Panc1 (cell line): ENCODE measurements at regions not wholly inside any gene's neighbourhood (a gene's known extent, or its start where the extent isn't known, plus 50 kb on each side); places are given as distances from the start of the nearest gene placed in this dataset.

ENCODE experiments used
- ATAC-seq: fragments of 200-7000 bp; cut with Tn5 transposase; 2 replicates; pipeline ENCODE4 v1.9.1; 2020; ENCODE audit warnings: mild to moderate bottlenecking, moderate library complexity
- BruUV-seq: library from RNA; stranded (reverse); fragments of 400-500 nt; replicated peaks from 2 replicates; lab custom pipeline; 2021; lab: Mats Ljungman, UMichigan
- CTCF ChIA-PET: fragments of 300-600 bp; sonication (Branson Sonifier 250); formaldehyde crosslinking; loops from one replicate; lab custom pipeline; 2022; ENCODE audit warnings: antibody characterized with exemption; lab: Charles Lee
- POLR2A ChIA-PET: fragments of 300-600 bp; sonication (Branson Sonifier 250); formaldehyde crosslinking; loops from one replicate; lab custom pipeline; 2022; ENCODE audit warnings: antibody characterized with exemption; lab: Charles Lee
- DNase-seq: peaks from one replicate; pipeline ENCODE4 v3.0.0-alpha.2; 2010; ENCODE audit warnings: low read depth, low spot score
- H3K27ac ChIP-seq: 2 replicates; pipeline ENCODE4 v1.5.1; 2011; ENCODE audit warnings: mild to moderate bottlenecking, low read length, inconsistent platforms
- H3K27me3 ChIP-seq: fragments of 200-500 bp; sonication (Bioruptor generic); 2 replicates; pipeline ENCODE4 v1.6.0; 2014; ENCODE audit warnings: low read length, inconsistent platforms; ENCODE audit not compliant: control insufficient read depth, insufficient read depth
- H3K36me3 ChIP-seq: fragments of 200-500 bp; sonication (Bioruptor generic); 2 replicates; pipeline ENCODE4 v1.5.1; 2014; ENCODE audit warnings: inconsistent platforms, mild to moderate bottlenecking, low read length, moderate library complexity; ENCODE audit not compliant: control insufficient read depth, insufficient read depth
- H3K4me1 ChIP-seq: 2 replicates; pipeline ENCODE4 v1.5.1; 2011; ENCODE audit warnings: inconsistent platforms, mild to moderate bottlenecking, low read length, moderate library complexity; ENCODE audit not compliant: control insufficient read depth, insufficient read depth
- H3K4me3 ChIP-seq, 2 experiments: 2 replicates each; pipeline ENCODE4 v1.5.1; 2011 to 2012; ENCODE audit warnings: low read depth in 2 of 2, low read length in 2 of 2, mild to moderate bottlenecking in 2 of 2, inconsistent platforms in 1 of 2, moderate library complexity in 1 of 2
- H3K9me3 ChIP-seq: fragments of 200-500 bp; sonication (Bioruptor generic); 2 replicates; pipeline ENCODE4 v1.5.1; 2014; ENCODE audit warnings: low read depth, mild to moderate bottlenecking, inconsistent platforms, low read length, moderate library complexity; ENCODE audit not compliant: control insufficient read depth, insufficient read depth
- POLR2AphosphoS5 ChIP-seq: IDR thresholded peaks from 2 replicates; pipeline ENCODE4 v1.6.1; 2012; ENCODE audit warnings: mild to moderate bottlenecking, low read depth, low read length, moderate library complexity
- SIN3A ChIP-seq: IDR thresholded peaks from 2 replicates; pipeline ENCODE4 v1.6.1; 2012; ENCODE audit warnings: low read depth, mild to moderate bottlenecking, low read length, moderate library complexity, borderline replicate concordance; ENCODE audit not compliant: insufficient read depth
- in situ Hi-C: cut with HindIII; loops from 2 replicates; pipeline ENCODE4 v1.10.0; 2016; ENCODE audit warnings: low sequenced_read_pairs, low pct_unique_long_range_greater_than_20kb
- intact Hi-C: fragments of 100-400 bp; cut with micrococcal nuclease; formaldehyde crosslinking; loops from one replicate; pipeline ENCODE4 v1.10.0; 2022; ENCODE audit not compliant: unreplicated experiment
- TF ChIP-seq, protein P1 (sequence below), 2 experiments: IDR thresholded peaks; 2 replicates each; pipeline ENCODE4 v1.6.1; 2011 to 2012; ENCODE audit warnings: low read depth in 2 of 2, control low read depth in 1 of 2, low read length in 1 of 2, mild to moderate bottlenecking in 1 of 2, moderate library complexity in 1 of 2; ENCODE audit not compliant: insufficient read depth in 1 of 2
- TF ChIP-seq, protein P2 (sequence below): fragments of 450-650 bp; IDR thresholded peaks from 2 replicates; pipeline ENCODE4 v1.5.1; 2017; ENCODE audit warnings: mild to moderate bottlenecking

DNA sequence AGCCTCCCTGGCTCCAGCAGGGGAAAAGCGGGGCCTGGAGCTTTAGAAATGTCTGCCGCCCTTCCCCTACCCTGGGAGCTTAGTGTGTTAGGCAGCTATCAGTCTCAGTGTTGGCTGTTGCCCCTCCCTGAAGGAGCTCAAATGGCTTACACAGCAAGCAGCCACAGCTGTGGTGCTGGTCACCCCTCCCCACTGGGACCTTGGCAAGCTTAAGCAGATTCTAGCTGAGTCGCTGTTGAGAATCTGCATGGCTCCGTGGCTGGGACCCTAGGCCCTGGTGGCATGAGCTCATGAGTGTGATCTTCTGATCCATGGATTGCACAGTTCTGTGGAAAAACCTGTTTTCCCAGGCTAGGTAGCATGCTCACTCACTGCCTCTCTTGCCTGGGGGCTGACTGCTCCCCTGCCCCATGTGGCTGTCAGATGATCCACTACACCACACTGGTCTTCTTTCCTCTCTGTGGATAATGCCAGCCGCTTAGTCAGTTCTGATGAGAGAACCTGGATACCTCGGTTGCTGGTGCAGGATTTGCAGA, 714.0 kb downstream of the MAFB start:
- Histone ChIP-seq H3K4me1 (no peaks in the 10 kb centered on the region), H3K27me3 (no peaks in the 10 kb centered on the region), H3K27ac (no peak overlapping the region), H3K4me3 (no peak overlapping the region), H3K36me3 (no peaks in the 10 kb centered on the region), H3K9me3 (no peaks in the 10 kb centered on the region)
- in situ Hi-C loops = no loop called here
- no peak for DNase-seq
- CTCF ChIA-PET = no interaction called here
- TF ChIP-seq, protein P1, sequence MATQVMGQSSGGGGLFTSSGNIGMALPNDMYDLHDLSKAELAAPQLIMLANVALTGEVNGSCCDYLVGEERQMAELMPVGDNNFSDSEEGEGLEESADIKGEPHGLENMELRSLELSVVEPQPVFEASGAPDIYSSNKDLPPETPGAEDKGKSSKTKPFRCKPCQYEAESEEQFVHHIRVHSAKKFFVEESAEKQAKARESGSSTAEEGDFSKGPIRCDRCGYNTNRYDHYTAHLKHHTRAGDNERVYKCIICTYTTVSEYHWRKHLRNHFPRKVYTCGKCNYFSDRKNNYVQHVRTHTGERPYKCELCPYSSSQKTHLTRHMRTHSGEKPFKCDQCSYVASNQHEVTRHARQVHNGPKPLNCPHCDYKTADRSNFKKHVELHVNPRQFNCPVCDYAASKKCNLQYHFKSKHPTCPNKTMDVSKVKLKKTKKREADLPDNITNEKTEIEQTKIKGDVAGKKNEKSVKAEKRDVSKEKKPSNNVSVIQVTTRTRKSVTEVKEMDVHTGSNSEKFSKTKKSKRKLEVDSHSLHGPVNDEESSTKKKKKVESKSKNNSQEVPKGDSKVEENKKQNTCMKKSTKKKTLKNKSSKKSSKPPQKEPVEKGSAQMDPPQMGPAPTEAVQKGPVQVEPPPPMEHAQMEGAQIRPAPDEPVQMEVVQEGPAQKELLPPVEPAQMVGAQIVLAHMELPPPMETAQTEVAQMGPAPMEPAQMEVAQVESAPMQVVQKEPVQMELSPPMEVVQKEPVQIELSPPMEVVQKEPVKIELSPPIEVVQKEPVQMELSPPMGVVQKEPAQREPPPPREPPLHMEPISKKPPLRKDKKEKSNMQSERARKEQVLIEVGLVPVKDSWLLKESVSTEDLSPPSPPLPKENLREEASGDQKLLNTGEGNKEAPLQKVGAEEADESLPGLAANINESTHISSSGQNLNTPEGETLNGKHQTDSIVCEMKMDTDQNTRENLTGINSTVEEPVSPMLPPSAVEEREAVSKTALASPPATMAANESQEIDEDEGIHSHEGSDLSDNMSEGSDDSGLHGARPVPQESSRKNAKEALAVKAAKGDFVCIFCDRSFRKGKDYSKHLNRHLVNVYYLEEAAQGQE (IDR thresholded peaks at IDR 0.05; ENCODE audit: insufficient read depth in 1 of 2, low read depth in 2 of 2, low read length in 1 of 2) = no peak
- TF ChIP-seq, protein P2, sequence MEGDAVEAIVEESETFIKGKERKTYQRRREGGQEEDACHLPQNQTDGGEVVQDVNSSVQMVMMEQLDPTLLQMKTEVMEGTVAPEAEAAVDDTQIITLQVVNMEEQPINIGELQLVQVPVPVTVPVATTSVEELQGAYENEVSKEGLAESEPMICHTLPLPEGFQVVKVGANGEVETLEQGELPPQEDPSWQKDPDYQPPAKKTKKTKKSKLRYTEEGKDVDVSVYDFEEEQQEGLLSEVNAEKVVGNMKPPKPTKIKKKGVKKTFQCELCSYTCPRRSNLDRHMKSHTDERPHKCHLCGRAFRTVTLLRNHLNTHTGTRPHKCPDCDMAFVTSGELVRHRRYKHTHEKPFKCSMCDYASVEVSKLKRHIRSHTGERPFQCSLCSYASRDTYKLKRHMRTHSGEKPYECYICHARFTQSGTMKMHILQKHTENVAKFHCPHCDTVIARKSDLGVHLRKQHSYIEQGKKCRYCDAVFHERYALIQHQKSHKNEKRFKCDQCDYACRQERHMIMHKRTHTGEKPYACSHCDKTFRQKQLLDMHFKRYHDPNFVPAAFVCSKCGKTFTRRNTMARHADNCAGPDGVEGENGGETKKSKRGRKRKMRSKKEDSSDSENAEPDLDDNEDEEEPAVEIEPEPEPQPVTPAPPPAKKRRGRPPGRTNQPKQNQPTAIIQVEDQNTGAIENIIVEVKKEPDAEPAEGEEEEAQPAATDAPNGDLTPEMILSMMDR = no peak
- TF ChIP-seq POLR2AphosphoS5 = no peak
- TF ChIP-seq SIN3A = no peak
- BruUV-seq = no TSS peak
- intact Hi-C loops = no loop called here
- POLR2A ChIA-PET = no interaction called here
- no peak for ATAC-seq

DNA sequence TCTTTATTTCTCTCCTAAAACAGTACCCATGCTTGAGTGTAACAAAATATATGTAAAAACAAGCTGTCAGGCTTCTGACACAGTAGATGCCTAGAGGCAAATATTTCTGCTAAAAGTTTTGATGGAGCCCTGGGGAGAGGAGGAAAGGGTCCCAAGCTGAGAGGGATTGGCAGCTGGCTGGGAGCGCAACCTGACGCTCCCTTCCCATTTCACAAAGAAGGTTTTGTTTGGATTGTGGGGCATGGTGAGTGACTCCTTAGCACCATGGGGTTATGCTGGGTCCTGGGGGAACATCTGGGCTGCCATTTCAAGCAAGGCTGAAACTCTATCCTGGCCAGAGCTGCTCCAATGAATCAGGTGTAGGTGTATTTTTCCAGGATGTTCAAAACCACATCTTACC, 720.5 kb downstream of the MAFB start:
- ATAC-seq = no peak
- Histone ChIP-seq H3K27me3 (no peaks in the 10 kb centered on the region), H3K4me3 (no peak overlapping the region), H3K4me1 (no peaks in the 10 kb centered on the region), H3K9me3 (no peaks in the 10 kb centered on the region), H3K27ac (no peak overlapping the region), H3K36me3 (no peaks in the 10 kb centered on the region)
- intact Hi-C loops (no loop called here), in situ Hi-C loops (no loop called here)
- POLR2A ChIA-PET = no interaction called here
- DNase-seq = no peak
- no peak for TF ChIP-seq POLR2AphosphoS5
- TF ChIP-seq, protein P1 (IDR thresholded peaks at IDR 0.05; ENCODE audit: insufficient read depth in 1 of 2, low read depth in 2 of 2, low read length in 1 of 2) = no peak
- CTCF ChIA-PET = no interaction called here
- no TSS peak for BruUV-seq
